ENCODE measurements at regions not wholly inside any gene's neighbourhood (a gene's known extent, or its start where the extent isn't known, plus 50 kb on each side); places are given as distances from the start of the nearest gene placed in this dataset.

- DNase-seq (ENCODE audit: insufficient read length, low spot score) (no peak), FAIRE-seq (no peak)
Measured at GRCh38 chr22:47390026-47390970, 627.8 kb downstream of the TBC1D22A start.

DNA sequence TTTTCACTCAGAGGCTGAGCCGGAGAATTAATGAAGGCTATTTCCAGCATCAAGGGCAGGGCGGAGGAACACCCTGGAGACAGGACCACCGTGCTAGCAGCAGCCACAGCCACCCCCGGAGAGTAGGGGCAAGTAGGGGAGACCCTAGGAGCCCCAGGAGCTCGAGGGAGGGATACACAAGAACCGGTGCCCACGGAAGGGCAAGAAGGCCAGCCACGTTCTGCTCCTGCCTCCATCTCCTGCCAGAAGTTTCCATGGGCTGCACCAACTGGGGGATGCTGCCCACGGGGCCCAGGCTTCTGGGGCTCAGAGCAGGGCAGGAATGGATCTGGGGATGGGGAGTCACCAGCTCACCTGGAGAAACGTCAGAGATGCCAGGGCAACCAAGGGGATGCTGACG lies 626.8 kb downstream of the TBC1D22A start:
- DNase-seq (ENCODE audit: insufficient read length, low spot score), result no peak
- no peak for FAIRE-seq

DNA sequence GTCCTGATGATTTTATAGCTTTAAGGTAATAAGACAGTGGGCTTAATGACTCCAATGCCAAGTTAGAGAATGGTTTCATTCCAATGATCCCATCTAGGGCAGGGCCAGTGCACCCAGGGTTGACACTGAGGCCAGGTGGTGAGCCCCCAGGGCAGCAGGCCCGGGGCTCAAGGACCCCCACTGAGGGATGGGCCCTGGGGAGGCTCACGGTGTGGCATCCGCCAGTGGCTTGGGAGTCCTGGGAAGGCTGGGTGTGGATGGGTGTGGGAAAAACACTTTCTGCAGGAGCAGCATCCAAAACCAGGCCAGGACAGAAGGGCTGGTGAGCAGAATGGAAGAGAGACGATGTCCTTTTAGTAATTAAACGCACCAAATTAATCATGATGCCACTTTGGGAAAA lies 626.3 kb downstream of the TBC1D22A start:
- FAIRE-seq (no peak), DNase-seq (ENCODE audit: insufficient read length, low spot score) (no peak)

GRCh38 chr22:47388331-47388730 lies 625.9 kb downstream of the TBC1D22A start:
- no peak for DNase-seq (ENCODE audit: insufficient read length, low spot score)
- no peak for FAIRE-seq

DNA sequence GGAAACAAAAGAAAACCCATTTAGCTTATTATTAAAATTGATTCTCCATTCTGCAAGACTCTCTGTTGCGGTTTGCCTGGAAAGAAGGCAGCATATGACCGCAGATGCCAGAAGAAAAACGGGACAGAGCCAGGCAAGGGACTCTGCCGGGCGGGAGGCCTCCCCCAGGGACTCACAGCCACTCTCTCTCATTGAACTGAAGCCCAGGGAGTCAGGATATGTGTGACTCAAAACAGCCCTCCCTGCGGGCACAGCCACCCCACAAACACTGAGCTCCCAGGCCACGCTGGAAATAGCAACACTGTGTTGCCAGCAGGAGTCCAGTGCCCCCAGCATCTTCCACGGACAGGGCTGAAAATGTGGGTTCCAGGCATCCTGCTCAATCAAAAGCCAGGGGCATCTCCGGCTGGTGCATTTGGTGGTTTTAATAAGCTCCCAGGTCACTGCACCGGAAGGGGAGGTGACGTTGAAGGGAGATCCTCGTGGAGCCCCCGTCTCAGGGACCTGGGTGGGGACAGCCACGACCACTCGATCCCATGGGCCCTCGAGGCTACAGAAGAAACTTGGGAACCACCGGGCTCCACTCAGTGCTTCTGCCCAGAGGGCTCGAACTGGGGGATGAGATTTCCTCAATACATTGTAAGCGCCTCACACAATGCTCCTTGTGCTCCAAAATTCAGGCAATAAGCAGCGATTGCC lies 624.5 kb downstream of the TBC1D22A start:
- DNase-seq (ENCODE audit: insufficient read length, low spot score) (no peak), FAIRE-seq (no peak)

GRCh38 chr22:47384977-47385376 lies 622.5 kb downstream of the TBC1D22A start:
- FAIRE-seq, result no peak
- DNase-seq (ENCODE audit: insufficient read length, low spot score), result no peak

DNA sequence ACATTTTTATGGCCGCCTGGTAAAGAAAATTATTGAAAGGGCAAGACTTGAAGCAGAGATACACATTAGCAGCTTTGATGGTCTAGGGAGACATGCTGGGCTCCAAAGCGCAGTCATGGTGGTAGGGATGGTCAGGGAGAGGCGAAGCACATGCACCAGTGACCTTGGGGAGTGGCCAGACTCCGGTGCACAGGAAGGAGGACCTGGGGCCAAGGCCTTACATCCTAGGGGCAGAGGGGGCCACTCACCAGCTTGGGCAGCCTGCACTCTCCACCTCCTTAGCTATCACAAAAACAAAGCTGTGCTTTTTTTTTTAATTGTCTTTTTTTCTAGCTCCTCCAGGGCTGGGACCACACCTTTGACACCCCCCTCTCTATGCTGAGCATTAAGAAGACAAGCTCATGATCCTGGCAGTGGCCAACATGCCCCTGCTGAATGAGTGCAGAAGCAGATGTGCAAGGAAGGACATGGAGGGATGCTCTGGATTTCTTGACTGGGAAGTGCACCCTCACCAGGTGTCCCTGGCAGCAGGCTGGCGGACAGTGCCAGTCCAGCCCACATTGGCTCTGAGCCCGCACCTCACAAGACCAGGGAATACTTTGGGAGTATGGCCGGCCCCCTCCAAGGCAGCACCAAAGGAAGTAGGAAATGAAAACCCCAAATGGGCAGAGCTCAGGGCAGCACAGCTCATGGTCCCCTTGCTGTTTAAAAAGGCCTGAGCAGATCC lies 619.9 kb downstream of the TBC1D22A start:
- FAIRE-seq, result no peak
- no peak for DNase-seq (ENCODE audit: insufficient read length, low spot score)

GRCh38 chr22:47381240-47381639 lies 618.8 kb downstream of the TBC1D22A start:
- no peak for FAIRE-seq
- no peak for DNase-seq (ENCODE audit: insufficient read length, low spot score)

GRCh38 chr22:47380692-47381091 lies 618.2 kb downstream of the TBC1D22A start:
- FAIRE-seq (no peak), DNase-seq (ENCODE audit: insufficient read length, low spot score) (no peak)

DNA sequence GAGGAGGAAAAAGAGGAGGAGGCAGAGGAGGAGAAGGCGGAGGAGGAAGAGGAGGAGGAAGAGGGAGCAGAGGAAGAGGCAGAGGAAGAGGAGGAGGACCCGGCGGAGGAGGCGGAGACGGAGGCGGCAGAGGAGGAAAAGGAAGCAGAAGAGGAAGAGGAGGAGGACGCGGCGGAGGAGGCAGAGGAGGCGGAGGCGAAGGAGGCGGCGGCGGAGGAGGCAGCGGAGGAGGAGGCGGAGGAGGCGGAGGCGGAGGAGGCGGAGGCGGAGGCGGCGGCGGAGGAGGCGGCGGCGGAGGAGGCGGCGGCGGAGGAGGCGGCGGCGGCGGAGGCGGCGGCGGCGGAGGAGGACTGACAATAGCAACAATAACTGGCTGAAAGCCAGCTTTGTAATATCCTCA lies 616.6 kb downstream of the TBC1D22A start:
- DNase-seq (ENCODE audit: insufficient read length, low spot score), result no peak
- no peak for FAIRE-seq

DNA sequence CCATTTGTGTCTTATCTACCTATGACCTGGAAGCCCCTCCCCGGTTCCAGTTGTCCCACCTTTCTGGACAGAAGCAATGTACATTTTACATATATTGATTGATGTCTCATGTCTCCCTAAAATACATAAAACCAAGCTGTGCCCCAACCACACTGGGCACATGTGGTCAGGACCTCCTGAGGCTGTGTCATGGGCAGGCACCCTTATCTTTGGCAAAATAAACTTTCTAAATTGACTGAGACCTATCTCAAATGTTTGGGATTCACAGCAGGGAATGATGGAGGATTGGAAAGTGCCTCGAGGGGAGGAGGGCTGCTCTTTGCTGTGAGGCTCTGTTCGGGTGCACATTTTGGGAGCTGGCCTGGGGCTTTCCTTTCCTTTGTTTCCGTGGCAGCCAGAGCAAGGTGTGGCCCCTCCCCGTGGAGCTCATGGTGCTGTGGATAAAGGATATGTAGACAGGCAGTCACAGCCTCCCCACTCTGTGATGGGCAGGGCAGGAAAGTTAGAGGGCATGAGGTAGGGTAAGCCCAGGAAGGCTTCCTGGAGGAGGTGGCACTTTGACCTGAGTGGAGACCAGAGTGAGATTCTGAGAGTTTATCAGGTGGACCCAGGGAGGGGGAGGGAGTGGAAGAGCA lies 615.6 kb downstream of the TBC1D22A start:
- FAIRE-seq, result no peak

GRCh38 chr22:47376901-47377505 lies 614.6 kb downstream of the TBC1D22A start:
- DNase-seq (ENCODE audit: insufficient read length, low spot score), result no peak
- FAIRE-seq, result no peak

More for the DNA sequence above, 615.6 kb downstream of the TBC1D22A start:
- DNase-seq (ENCODE audit: insufficient read length, low spot score), result no peak

GRCh38 chr22:47376322-47376700 lies 613.9 kb downstream of the TBC1D22A start:
- FAIRE-seq (no peak), DNase-seq (ENCODE audit: insufficient read length, low spot score) (no peak)

- FAIRE-seq, result no peak
- DNase-seq (ENCODE audit: insufficient read length, low spot score), result no peak
Measured at GRCh38 chr22:47375621-47376321, 613.3 kb downstream of the TBC1D22A start.

DNA sequence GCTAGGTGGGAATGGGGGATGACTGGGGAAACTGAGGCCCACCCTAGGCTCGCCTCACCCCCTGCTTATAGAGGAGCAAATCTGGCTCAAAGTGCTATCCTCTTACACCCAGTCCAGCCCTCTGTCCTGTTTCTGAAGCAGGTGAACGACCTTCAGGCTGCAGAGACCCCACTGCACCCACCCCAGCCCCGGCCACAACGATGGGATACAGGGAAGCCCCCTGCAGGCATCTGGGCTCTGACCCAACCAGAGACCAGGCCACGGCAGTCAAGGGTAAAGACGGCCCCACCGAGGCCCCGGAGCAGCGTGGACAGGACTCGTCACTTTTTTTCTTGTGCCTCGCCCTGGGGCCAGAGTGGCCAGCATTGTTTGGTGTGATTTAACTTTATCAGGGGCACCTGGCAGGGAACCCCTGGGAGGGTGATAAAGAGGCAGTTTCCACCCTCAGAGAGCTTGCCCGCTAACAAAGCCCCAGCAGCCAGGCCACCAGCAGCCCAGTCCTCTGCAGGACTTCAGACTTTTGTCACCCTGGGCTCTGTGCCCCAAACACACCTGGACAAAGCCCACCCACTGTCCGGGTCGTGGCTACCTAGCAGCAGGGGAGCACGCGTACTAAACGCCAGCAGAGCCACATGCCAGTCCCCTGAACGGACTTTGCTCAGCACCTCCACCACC lies 612.6 kb downstream of the TBC1D22A start:
- DNase-seq (ENCODE audit: insufficient read length, low spot score) (no peak), FAIRE-seq (no peak)

- no peak for FAIRE-seq
- DNase-seq (ENCODE audit: insufficient read length, low spot score), result no peak
Measured at GRCh38 chr22:47374273-47374771, 611.9 kb downstream of the TBC1D22A start.

DNA sequence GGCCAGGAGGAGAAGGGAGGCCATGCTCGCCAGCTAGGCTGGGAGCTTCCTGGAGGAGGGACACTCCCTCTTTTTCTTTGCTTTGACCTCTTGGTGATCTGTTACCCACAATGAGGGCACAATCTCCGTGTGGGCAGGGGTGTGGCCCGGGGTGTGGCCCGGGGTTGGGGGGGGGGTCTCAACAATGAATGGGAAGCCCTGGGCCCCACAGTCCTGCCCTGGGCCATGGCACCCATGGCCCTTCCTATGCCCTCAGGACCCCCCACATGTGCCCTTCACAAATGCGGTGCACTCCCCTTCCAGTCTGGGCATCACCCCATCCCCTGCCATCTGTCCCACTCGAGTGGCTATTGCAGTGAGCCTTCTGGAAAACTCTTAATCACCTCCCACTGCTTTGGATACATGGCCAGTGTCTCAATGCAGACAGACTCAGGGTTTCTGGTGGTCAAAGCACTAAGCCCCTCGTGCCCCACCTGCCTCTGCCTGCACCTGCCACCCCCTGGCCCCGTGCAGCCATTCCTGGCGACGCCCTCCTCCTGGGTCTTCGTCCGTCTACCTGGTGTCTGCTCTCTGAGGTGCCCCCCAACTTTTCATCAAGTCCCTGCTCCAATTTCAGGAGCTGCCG lies 611.3 kb downstream of the TBC1D22A start:
- no peak for FAIRE-seq
- no peak for DNase-seq (ENCODE audit: insufficient read length, low spot score)

- FAIRE-seq (no peak), DNase-seq (ENCODE audit: insufficient read length, low spot score) (no peak)
Measured at GRCh38 chr22:47372596-47373385, 610.3 kb downstream of the TBC1D22A start.

All from HTR-8/SVneo (cell line).